ENCODE measurements at regions not wholly inside any gene's neighbourhood (a gene's known extent, or its start where the extent isn't known, plus 50 kb on each side); places are given as distances from the start of the nearest gene placed in this dataset.

DNA sequence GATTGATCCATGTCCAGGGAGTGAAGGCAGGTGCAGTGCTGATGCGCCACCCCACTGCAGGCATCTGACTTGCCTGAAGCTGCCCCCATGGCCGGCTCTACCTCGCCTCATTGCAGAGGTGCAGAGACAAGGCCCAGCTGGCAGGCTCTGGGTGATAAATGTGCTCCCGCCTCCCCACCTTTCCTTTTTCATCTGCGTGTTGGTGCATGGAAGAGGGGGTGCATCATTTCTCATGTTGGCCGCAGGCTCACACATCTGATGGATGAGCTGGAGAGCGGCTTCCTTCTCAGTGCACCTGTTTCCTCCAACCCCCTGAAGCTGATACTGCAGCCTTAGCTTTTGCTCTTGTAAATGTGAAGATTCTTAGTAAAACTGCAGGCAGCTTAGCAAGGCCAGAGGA is 306.0 kb upstream of the KAZN start:
- H3K4me2 ChIP-seq = no peak overlapping the region
- H3K4me3 ChIP-seq = no peak overlapping the region
- WGBS (ENCODE audit: missing lambda C conversion rate) = 0% methylated on average over 2 of the region's 7 CpGs
- TF ChIP-seq EP300 (IDR thresholded peaks at IDR 0.05) = no peak
- TF ChIP-seq ZFP36 (IDR thresholded peaks at IDR 0.05; ENCODE audit: borderline replicate concordance, partially characterized antibody) = no peak
- no peak for TF ChIP-seq SMC3 (IDR thresholded peaks at IDR 0.05)
- no peak for TF ChIP-seq HEYL (CRISPR knock-in tag; IDR thresholded peaks at IDR 0.05)
- TF ChIP-seq ZSCAN20 (CRISPR knock-in tag; IDR thresholded peaks at IDR 0.05) = no peak
- no peak for TF ChIP-seq RAD21 (conservative IDR thresholded peaks at IDR 0.05 in 1 of 2, IDR thresholded peaks at IDR 0.05 in 1 of 2)
- ATAC-seq = no peak
- no peak for FAIRE-seq
- no peaks in the 10 kb centered on the region for H3K4me1 ChIP-seq
- no peaks in the 10 kb centered on the region for H3K9me3 ChIP-seq
- no peak for DNase-seq (ENCODE audit: low read depth in 1 of 2, low spot score in 1 of 2)
- H3K27ac ChIP-seq = no peak overlapping the region
- CTCF ChIA-PET = interaction anchor here (1.2 kb wide), 1 partner anchor 52 kb away, joined by 4 read pairs; no protein-coding TSS in a partner anchor
- POLR2A ChIA-PET = no interaction called here

DNA sequence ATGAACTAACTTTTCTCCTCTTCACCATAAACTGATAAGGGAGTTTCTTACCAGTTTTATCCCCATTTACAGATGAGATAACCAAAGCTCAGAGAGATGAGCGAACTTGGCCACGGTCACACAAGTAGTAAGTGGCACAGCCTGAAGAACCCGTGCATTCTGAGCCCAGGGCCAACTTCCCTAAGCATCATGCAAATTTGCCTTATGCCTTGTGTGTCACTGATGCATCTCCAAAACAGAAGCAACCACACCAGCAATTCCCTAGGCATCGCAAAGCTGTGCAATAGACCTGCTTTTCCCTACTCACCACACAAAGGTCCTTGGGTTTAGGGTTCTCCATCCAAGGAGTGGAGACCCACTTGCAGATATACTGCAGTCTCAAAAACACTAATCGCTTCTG is 304.5 kb upstream of the KAZN start:
- CTCF ChIA-PET = no interaction called here
- DNase-seq (ENCODE audit: low read depth in 1 of 2, low spot score in 1 of 2) (no peak), ATAC-seq (no peak), FAIRE-seq (no peak)
- POLR2A ChIA-PET = no interaction called here
- Histone ChIP-seq H3K9me3 (no peaks in the 10 kb centered on the region), H3K4me3 (no peak overlapping the region), H3K27ac (no peak overlapping the region), H3K4me2 (no peak overlapping the region), H3K4me1 (no peaks in the 10 kb centered on the region)
- TF ChIP-seq FOXS1 (CRISPR knock-in tag; IDR thresholded peaks at IDR 0.05) (no peak), ELK1 (IDR thresholded peaks at IDR 0.05; ENCODE audit: low read depth, low read length) (no peak), CEBPB (IDR thresholded peaks at IDR 0.05) (no peak), SMC3 (IDR thresholded peaks at IDR 0.05) (no peak), HOXB13 (CRISPR knock-in tag; IDR thresholded peaks at IDR 0.05; ENCODE audit: low read depth) (no peak), JUN (IDR thresholded peaks at IDR 0.05) (no peak), FOSL2 (IDR thresholded peaks at IDR 0.05) (no peak), FOSL2 (CRISPR knock-in tag; IDR thresholded peaks at IDR 0.05) (no peak), REST (IDR thresholded peaks at IDR 0.05) (no peak), HOXA7 (CRISPR knock-in tag; IDR thresholded peaks at IDR 0.05) (no peak)
- 5% methylated on average over 5 of the region's 5 CpGs for WGBS (ENCODE audit: missing lambda C conversion rate)

GRCh38 chr1:14294860-14295536 is 303.5 kb upstream of the KAZN start:
- ChIA-PET POLR2A (no interaction called here), CTCF (interaction anchor here (1.5 kb wide), 1 partner anchor 59 kb away, joined by 3 read pairs; no protein-coding TSS in a partner anchor)
- Histone ChIP-seq H3K4me3 (no peak overlapping the region), H3K9me3 (no peaks in the 10 kb centered on the region), H3K4me2 (no peak overlapping the region), H3K4me1 (no peaks in the 10 kb centered on the region), H3K27ac (no peak overlapping the region)
- DNase-seq (ENCODE audit: low read depth in 1 of 2, low spot score in 1 of 2) (no peak), FAIRE-seq (no peak), ATAC-seq (no peak)
- 2% methylated on average over 3 of the region's 3 CpGs for WGBS (ENCODE audit: missing lambda C conversion rate)
- no peak for TF ChIP-seq RARB (CRISPR knock-in tag; IDR thresholded peaks at IDR 0.05)
- TF ChIP-seq ESRRA (IDR thresholded peaks at IDR 0.05; ENCODE audit: borderline replicate concordance, low read length) = no peak
- no peak for TF ChIP-seq MAFK (IDR thresholded peaks at IDR 0.05; ENCODE audit: partially characterized antibody)
- TF ChIP-seq, protein P1, sequence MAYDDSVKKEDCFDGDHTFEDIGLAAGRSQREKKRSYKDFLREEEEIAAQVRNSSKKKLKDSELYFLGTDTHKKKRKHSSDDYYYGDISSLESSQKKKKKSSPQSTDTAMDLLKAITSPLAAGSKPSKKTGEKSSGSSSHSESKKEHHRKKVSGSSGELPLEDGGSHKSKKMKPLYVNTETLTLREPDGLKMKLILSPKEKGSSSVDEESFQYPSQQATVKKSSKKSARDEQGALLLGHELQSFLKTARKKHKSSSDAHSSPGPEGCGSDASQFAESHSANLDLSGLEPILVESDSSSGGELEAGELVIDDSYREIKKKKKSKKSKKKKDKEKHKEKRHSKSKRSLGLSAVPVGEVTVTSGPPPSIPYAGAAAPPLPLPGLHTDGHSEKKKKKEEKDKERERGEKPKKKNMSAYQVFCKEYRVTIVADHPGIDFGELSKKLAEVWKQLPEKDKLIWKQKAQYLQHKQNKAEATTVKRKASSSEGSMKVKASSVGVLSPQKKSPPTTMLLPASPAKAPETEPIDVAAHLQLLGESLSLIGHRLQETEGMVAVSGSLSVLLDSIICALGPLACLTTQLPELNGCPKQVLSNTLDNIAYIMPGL (CRISPR knock-in tag; IDR thresholded peaks at IDR 0.05; ENCODE audit: borderline replicate concordance) = no peak
- TF ChIP-seq CBX8 (IDR thresholded peaks at IDR 0.05) = no peak
- TF ChIP-seq BHLHE40 (IDR thresholded peaks at IDR 0.05; ENCODE audit: low read depth, low read length) = no peak
- TF ChIP-seq ELK1 (IDR thresholded peaks at IDR 0.05; ENCODE audit: low read depth, low read length) = no peak
- no peak for TF ChIP-seq RFX5 (IDR thresholded peaks at IDR 0.05)
- TF ChIP-seq CHD2 (IDR thresholded peaks at IDR 0.05; ENCODE audit: low read length, partially characterized antibody) = no peak
- no peak for TF ChIP-seq CBX2 (IDR thresholded peaks at IDR 0.05; ENCODE audit: borderline replicate concordance, low read depth)
- no peak for TF ChIP-seq FOSB (CRISPR knock-in tag; IDR thresholded peaks at IDR 0.05)
- TF ChIP-seq JUNB (IDR thresholded peaks at IDR 0.05) = no peak
- TF ChIP-seq EHMT2 (IDR thresholded peaks at IDR 0.05; ENCODE audit: low read depth) = no peak
- TF ChIP-seq FOSL2 (IDR thresholded peaks at IDR 0.05) = no peak
- no peak for TF ChIP-seq FOSL2 (CRISPR knock-in tag; IDR thresholded peaks at IDR 0.05)
- TF ChIP-seq RAD21 (conservative IDR thresholded peaks at IDR 0.05 in 1 of 2, IDR thresholded peaks at IDR 0.05 in 1 of 2) = no peak
- TF ChIP-seq EP300 (IDR thresholded peaks at IDR 0.05) = no peak
- no peak for TF ChIP-seq HEYL (CRISPR knock-in tag; IDR thresholded peaks at IDR 0.05)
